H9 (cell line): ENCODE measurements at regions not wholly inside any gene's neighbourhood (a gene's known extent, or its start where the extent isn't known, plus 50 kb on each side); places are given as distances from the start of the nearest gene placed in this dataset.

ENCODE experiments used
- DNase-seq: peaks from one replicate; pipeline ENCODE4 v3.0.0-alpha.2; 2017
- H2AFZ ChIP-seq: one replicate; pipeline ENCODE4 v1.6.1; 2013; ENCODE audit warnings: mild to moderate bottlenecking, low read length, control low read depth, moderate library complexity
- H2AK5ac ChIP-seq: 2 replicates; pipeline ENCODE4 v1.6.1; 2013; ENCODE audit warnings: low read length, control low read depth, mixed read lengths; ENCODE audit not compliant: insufficient read length
- H2BK120ac ChIP-seq: one replicate; pipeline ENCODE4 v1.6.1; 2013; ENCODE audit warnings: low read depth, mild to moderate bottlenecking, low read length, control low read depth, inconsistent platforms; ENCODE audit not compliant: poor library complexity, severe bottlenecking
- H2BK12ac ChIP-seq: 2 replicates; pipeline ENCODE4 v1.6.1; 2013; ENCODE audit warnings: low read length, control low read depth, mixed read lengths, low read depth; ENCODE audit not compliant: insufficient read length
- H2BK15ac ChIP-seq: 2 replicates; pipeline ENCODE4 v1.6.1; 2013; ENCODE audit warnings: low read depth, low read length, control low read depth
- H2BK20ac ChIP-seq: one replicate; pipeline ENCODE4 v1.6.1; 2013; ENCODE audit warnings: low read depth, mild to moderate bottlenecking, low read length, control low read depth, inconsistent platforms; ENCODE audit not compliant: poor library complexity, severe bottlenecking
- H2BK5ac ChIP-seq: 2 replicates; pipeline ENCODE4 v1.6.1; 2013; ENCODE audit warnings: low read length, control low read depth, mixed read lengths; ENCODE audit not compliant: insufficient read length
- H3K14ac ChIP-seq: 2 replicates; pipeline ENCODE4 v1.6.1; 2013; ENCODE audit warnings: low read length, control low read depth; ENCODE audit not compliant: insufficient read depth
- H3K18ac ChIP-seq: 2 replicates; pipeline ENCODE4 v1.6.1; 2013; ENCODE audit warnings: low read depth, mild to moderate bottlenecking, mixed read lengths, low read length, control low read depth; ENCODE audit not compliant: insufficient read length
- H3K23ac ChIP-seq: 2 replicates; pipeline ENCODE4 v1.6.1; 2013; ENCODE audit warnings: low read length, control low read depth, mixed read lengths, low read depth; ENCODE audit not compliant: insufficient read length
- H3K23me2 ChIP-seq: 2 replicates; pipeline ENCODE4 v1.6.1; 2013; ENCODE audit warnings: low read depth, mild to moderate bottlenecking, mixed read lengths, low read length, control low read depth; ENCODE audit not compliant: insufficient read length, poor library complexity, severe bottlenecking
- H3K27ac ChIP-seq: 2 replicates; pipeline ENCODE4 v1.5.1; 2013; ENCODE audit warnings: low read length, control low read depth, mixed read lengths, low read depth; ENCODE audit not compliant: insufficient read length
- H3K27me3 ChIP-seq: 2 replicates; pipeline ENCODE4 v1.6.1; 2013; ENCODE audit warnings: low read length, control low read depth, inconsistent platforms; ENCODE audit not compliant: insufficient read depth
- H3K4ac ChIP-seq: 2 replicates; pipeline ENCODE4 v1.6.1; 2013; ENCODE audit warnings: low read depth, mild to moderate bottlenecking, control low read depth, inconsistent platforms, low read length, moderate library complexity
- H3K4me1 ChIP-seq: 2 replicates; pipeline ENCODE4 v1.6.1; 2013; ENCODE audit warnings: low read length, control low read depth, inconsistent platforms; ENCODE audit not compliant: insufficient read depth
- H3K4me2 ChIP-seq: 2 replicates; pipeline ENCODE4 v1.6.1; 2013; ENCODE audit warnings: low read length, control low read depth, mixed read lengths; ENCODE audit not compliant: insufficient read length, insufficient read depth
- H3K56ac ChIP-seq: 2 replicates; pipeline ENCODE4 v1.6.1; 2013; ENCODE audit warnings: low read depth, mild to moderate bottlenecking, mixed read lengths, low read length, control low read depth; ENCODE audit not compliant: insufficient read length
- H3K79me1 ChIP-seq: 2 replicates; pipeline ENCODE4 v1.6.1; 2013; ENCODE audit warnings: low read depth, mild to moderate bottlenecking, moderate library complexity, low read length, control low read depth, inconsistent platforms; ENCODE audit not compliant: insufficient read depth, poor library complexity, severe bottlenecking
- H3K79me2 ChIP-seq: 2 replicates; pipeline ENCODE4 v1.6.1; 2013; ENCODE audit warnings: low read length, control low read depth, inconsistent platforms; ENCODE audit not compliant: insufficient read depth
- H3K9ac ChIP-seq: 2 replicates; pipeline ENCODE4 v1.6.1; 2013; ENCODE audit warnings: low read length, control low read depth, mixed read lengths; ENCODE audit not compliant: insufficient read length; ENCODE audit errors: extremely low read depth
- H3K9me3 ChIP-seq: one replicate; pipeline ENCODE4 v1.6.1; 2013; ENCODE audit warnings: low read depth, low read length, inconsistent platforms; ENCODE audit not compliant: control insufficient read depth
- H3T11ph ChIP-seq: one replicate; pipeline ENCODE4 v1.6.1; 2013; ENCODE audit warnings: mild to moderate bottlenecking, low read length, control low read depth, inconsistent platforms
- H4K20me1 ChIP-seq: one replicate; pipeline ENCODE4 v1.6.1; 2013; ENCODE audit not compliant: control insufficient read depth, insufficient read length, insufficient read depth
- H4K5ac ChIP-seq: 2 replicates; pipeline ENCODE4 v1.6.1; 2013; ENCODE audit warnings: low read depth, mild to moderate bottlenecking, mixed read lengths, low read length, control low read depth; ENCODE audit not compliant: insufficient read length
- H4K8ac ChIP-seq: replicated peaks from 2 replicates; pipeline ENCODE4 v1.6.1; 2013; ENCODE audit warnings: low read length, control low read depth, mixed read lengths, low read depth; ENCODE audit not compliant: insufficient read length
- H4K91ac ChIP-seq: 2 replicates; pipeline ENCODE4 v1.6.1; 2013; ENCODE audit warnings: low read depth, mild to moderate bottlenecking, moderate library complexity, mixed read lengths, low read length, control low read depth; ENCODE audit not compliant: insufficient read length
- H3K27ac Mint-ChIP-seq, 3 experiments: 2 replicates in 2 of 3; 3 replicates in 1 of 3; pipeline ENCODE4 v1.8.0; 2020 to 2021; ENCODE audit warnings: mixed read lengths in 3 of 3, mild to moderate bottlenecking in 1 of 3, moderate library complexity in 1 of 3
- H3K27me3 Mint-ChIP-seq: 2 replicates; pipeline ENCODE4 v1.8.0; 2021; ENCODE audit warnings: low read depth, mild to moderate bottlenecking, moderate library complexity, mixed read lengths
- H3K36me3 Mint-ChIP-seq, 3 experiments: 2 replicates in 2 of 3; 3 replicates in 1 of 3; pipeline ENCODE4 v1.8.0; 2020 to 2021; ENCODE audit warnings: low read depth in 3 of 3, mixed read lengths in 3 of 3; ENCODE audit not compliant: insufficient read depth in 1 of 3
- H3K4me1 Mint-ChIP-seq, 2 experiments: 2 replicates each; pipeline ENCODE4 v1.8.0; 2020; ENCODE audit warnings: mixed read lengths in 2 of 2
- H3K4me3 Mint-ChIP-seq, 2 experiments: 2 replicates in 1 of 2; 3 replicates in 1 of 2; pipeline ENCODE4 v1.8.0; 2020 to 2021; ENCODE audit warnings: mild to moderate bottlenecking in 2 of 2, mixed read lengths in 2 of 2, moderate library complexity in 1 of 2
- H3K9me3 Mint-ChIP-seq, 2 experiments: 2 replicates in 1 of 2; 3 replicates in 1 of 2; pipeline ENCODE4 v1.8.0; 2020; ENCODE audit warnings: mild to moderate bottlenecking in 2 of 2, mixed read lengths in 2 of 2, moderate library complexity in 1 of 2
- CTCF ChIP-seq: fragments of 200-600 bp; sonication (generic); conservative IDR thresholded peaks from 3 replicates; pipeline ENCODE4 v1.8.0; 2021; ENCODE audit warnings: antibody characterized with exemption, mild to moderate bottlenecking
- WGBS: extraction: QIAGEN DNeasy Blood & Tissue Kit; methylation state at CpG from one replicate; pipeline ENCODE4 v1.1.7; 2013; ENCODE audit warnings: missing lambda C conversion rate, low lambda C conversion rate, mixed read lengths; ENCODE audit not compliant: insufficient read length; ENCODE audit errors: extremely low coverage; 5-methylcytosine and 5-hydroxymethylcytosine counted together

- Histone ChIP-seq H4K8ac (no peak overlapping the region), H3K9me3 (no peaks in the 10 kb centered on the region), H4K91ac (no peak overlapping the region), H3K14ac (no peak overlapping the region), H2BK5ac (no peak overlapping the region), H3K9ac (no peak overlapping the region), H3K27ac (no peak overlapping the region), H2AK5ac (no peak overlapping the region), H3K27me3 (no peaks in the 10 kb centered on the region), H4K20me1 (no peaks in the 10 kb centered on the region), H3K56ac (no peak overlapping the region), H2BK15ac (no peak overlapping the region), H2BK12ac (no peak overlapping the region), H3T11ph (no peak overlapping the region), H3K23ac (no peak overlapping the region), H2BK120ac (no peak overlapping the region), H3K18ac (no peak overlapping the region), H3K79me2 (no peaks in the 10 kb centered on the region), H3K4ac (no peak overlapping the region), H3K4me1 (peaks cover 4% of the 10 kb centered on the region; the same call in 1 of the 2 replicates), H2BK20ac (no peak overlapping the region), H4K5ac (no peak overlapping the region), H3K79me1 (no peaks in the 10 kb centered on the region), H3K4me2 (no peak overlapping the region), H2AFZ (no peak overlapping the region), H3K23me2 (no peaks in the 10 kb centered on the region)
- Mint-ChIP-seq H3K4me1 (peaks cover 11 to 21% of the 10 kb centered on the region in 2 experiments), H3K27ac (no peak overlapping the region), H3K36me3 (no peaks in the 10 kb centered on the region; a peak in 1 of 7 replicates), H3K27me3 (peaks cover 5% of the 10 kb centered on the region), H3K4me3 (no peak overlapping the region), H3K9me3 (no peaks in the 10 kb centered on the region)
- DNase-seq = no peak
- WGBS = no CpG with 5 or more reads among the region's 5 CpGs
- TF ChIP-seq CTCF = no peak
Observed at GRCh38 chr5:136420168-136420898, 55.0 kb upstream of the TRPC7 start.
